ENCODE measurements at regions not wholly inside any gene's neighbourhood (a gene's known extent, or its start where the extent isn't known, plus 50 kb on each side); places are given as distances from the start of the nearest gene placed in this dataset.

GRCh38 chr1:5559078-5559477 is 433.1 kb downstream of the NPHP4 start:
- Histone ChIP-seq H3K36me3 (ENCODE audit: control insufficient read depth in 3 of 3, insufficient read depth in 3 of 3, low read length in 3 of 3) (no peaks in the 10 kb centered on the region), H3K27ac (ENCODE audit: low read depth, low read length) (no peak overlapping the region), H3K4me1 (ENCODE audit: control insufficient read depth in 3 of 3, insufficient read depth in 3 of 3, low read length in 3 of 3) (no peaks in the 10 kb centered on the region), H3K9ac (ENCODE audit: low read depth in 1 of 3, low read length in 3 of 3) (no peak overlapping the region), H3K27me3 (ENCODE audit: control insufficient read depth in 3 of 3, insufficient read depth in 3 of 3, low read length in 3 of 3) (peaks cover 0 to 7% (median 7%) of the 10 kb centered on the region in 3 donors), H3K9me3 (ENCODE audit: control insufficient read depth in 3 of 3, low read length in 3 of 3) (peaks cover 0 to 3% (median 0%) of the 10 kb centered on the region in 3 donors), H3K4me3 (ENCODE audit: low read length in 3 of 3) (no peak overlapping the region)

DNA sequence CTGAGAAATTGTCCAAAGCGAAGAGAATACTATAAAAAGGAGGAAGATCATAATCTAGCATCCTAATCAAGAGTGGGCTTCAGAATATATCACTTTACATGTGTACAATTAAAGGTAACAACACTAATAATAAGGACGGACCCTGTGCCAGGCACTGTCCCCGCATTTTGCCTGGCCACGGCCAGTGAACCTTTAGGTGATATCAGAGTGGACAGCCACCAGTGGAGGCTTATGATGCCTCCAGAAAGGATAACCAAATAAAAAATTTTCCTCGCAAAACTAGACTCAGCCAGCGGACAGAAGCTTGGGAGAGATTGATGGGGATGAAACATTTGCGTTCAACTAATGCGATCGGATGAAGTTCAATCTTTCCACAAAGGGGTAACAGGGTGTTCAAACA is 436.4 kb downstream of the NPHP4 start:
- no peak overlapping the region for H3K4me3 ChIP-seq (ENCODE audit: low read length in 3 of 3)
- H3K9me3 ChIP-seq (ENCODE audit: control insufficient read depth in 3 of 3, low read length in 3 of 3), result no peaks in the 10 kb centered on the region
- no peaks in the 10 kb centered on the region for H3K4me1 ChIP-seq (ENCODE audit: control insufficient read depth in 3 of 3, insufficient read depth in 3 of 3, low read length in 3 of 3)

DNA sequence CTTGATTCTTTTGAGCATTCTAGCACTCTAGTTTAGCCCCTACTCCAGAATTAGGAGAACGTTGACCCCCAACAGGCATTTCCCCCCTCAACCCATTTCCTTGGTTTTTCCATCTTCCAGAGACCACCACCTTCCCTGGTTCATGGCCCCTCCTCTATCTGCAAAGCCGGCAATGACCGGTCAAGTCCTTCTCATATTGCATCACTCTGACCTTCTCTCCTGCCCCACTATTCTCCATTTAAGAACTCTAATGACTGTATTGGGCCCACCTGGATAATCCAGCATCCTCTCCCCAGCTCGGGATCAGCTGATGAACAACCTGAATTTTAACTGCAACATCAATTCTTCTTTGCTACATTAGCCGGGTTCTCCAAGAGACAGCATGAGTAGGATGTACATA is 437.4 kb downstream of the NPHP4 start:
- Histone ChIP-seq H3K4me3 (ENCODE audit: low read length in 3 of 3) (no peak overlapping the region), H3K27me3 (ENCODE audit: control insufficient read depth in 3 of 3, insufficient read depth in 3 of 3, low read length in 3 of 3) (peaks cover 0 to 7% (median 0%) of the 10 kb centered on the region in 3 donors), H3K9me3 (ENCODE audit: control insufficient read depth in 3 of 3, low read length in 3 of 3) (no peaks in the 10 kb centered on the region), H3K36me3 (ENCODE audit: control insufficient read depth in 3 of 3, insufficient read depth in 3 of 3, low read length in 3 of 3) (no peaks in the 10 kb centered on the region), H3K27ac (ENCODE audit: low read depth, low read length) (no peak overlapping the region), H3K9ac (ENCODE audit: low read depth in 1 of 3, low read length in 3 of 3) (no peak overlapping the region), H3K4me1 (ENCODE audit: control insufficient read depth in 3 of 3, insufficient read depth in 3 of 3, low read length in 3 of 3) (no peaks in the 10 kb centered on the region)

More for the DNA sequence above, 436.4 kb downstream of the NPHP4 start:
- peaks cover 0 to 7% (median 0%) of the 10 kb centered on the region in 3 donors for H3K27me3 ChIP-seq (ENCODE audit: control insufficient read depth in 3 of 3, insufficient read depth in 3 of 3, low read length in 3 of 3)
- no peak overlapping the region for H3K9ac ChIP-seq (ENCODE audit: low read depth in 1 of 3, low read length in 3 of 3)
- no peak overlapping the region for H3K27ac ChIP-seq (ENCODE audit: low read depth, low read length)
- no peaks in the 10 kb centered on the region for H3K36me3 ChIP-seq (ENCODE audit: control insufficient read depth in 3 of 3, insufficient read depth in 3 of 3, low read length in 3 of 3)

- Histone ChIP-seq H3K27ac (ENCODE audit: low read depth, low read length) (no peak overlapping the region), H3K9me3 (ENCODE audit: control insufficient read depth in 3 of 3, low read length in 3 of 3) (no peaks in the 10 kb centered on the region), H3K4me3 (ENCODE audit: low read length in 3 of 3) (no peak overlapping the region), H3K4me1 (ENCODE audit: control insufficient read depth in 3 of 3, insufficient read depth in 3 of 3, low read length in 3 of 3) (no peaks in the 10 kb centered on the region), H3K27me3 (ENCODE audit: control insufficient read depth in 3 of 3, insufficient read depth in 3 of 3, low read length in 3 of 3) (peaks cover 0 to 7% (median 0%) of the 10 kb centered on the region in 3 donors), H3K9ac (ENCODE audit: low read depth in 1 of 3, low read length in 3 of 3) (no peak overlapping the region), H3K36me3 (ENCODE audit: control insufficient read depth in 3 of 3, insufficient read depth in 3 of 3, low read length in 3 of 3) (no peaks in the 10 kb centered on the region)
These were observed 438.1 kb downstream of the NPHP4 start for GRCh38 chr1:5554111-5554510.

DNA sequence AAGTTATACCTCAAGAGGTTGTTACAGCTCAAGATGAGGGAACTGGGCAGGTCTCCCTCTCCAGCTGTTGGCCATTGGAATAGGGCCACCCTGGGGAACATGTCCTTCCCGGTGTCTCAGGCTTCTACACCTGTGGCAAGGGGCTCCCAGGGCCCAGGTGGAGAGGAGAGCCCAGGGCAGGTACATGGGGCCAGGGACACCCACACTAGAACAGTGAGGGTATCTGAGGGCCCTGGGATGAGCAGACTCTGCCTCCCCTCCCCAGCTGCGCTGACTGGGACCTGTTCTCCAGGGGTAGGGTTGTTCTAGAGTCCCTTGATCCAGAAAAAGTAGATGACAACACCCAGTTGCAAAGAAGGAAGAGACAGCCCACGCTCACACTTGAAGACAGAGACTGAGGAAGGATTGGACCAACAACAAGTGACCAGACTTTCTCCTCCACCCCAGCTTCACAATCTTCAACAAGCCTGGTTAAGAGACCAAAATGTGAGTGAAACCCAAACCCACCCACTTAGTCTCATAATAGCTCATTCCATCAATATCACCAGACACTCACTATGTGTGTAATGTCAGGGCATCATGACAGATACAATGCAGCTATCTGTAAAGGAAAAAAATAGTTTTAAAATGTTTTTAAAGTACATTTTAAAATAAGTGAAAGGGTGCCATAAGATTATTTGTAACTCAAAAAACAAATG is 439.3 kb downstream of the NPHP4 start:
- H3K27me3 ChIP-seq (ENCODE audit: control insufficient read depth in 3 of 3, insufficient read depth in 3 of 3, low read length in 3 of 3), result peaks cover 0 to 7% (median 0%) of the 10 kb centered on the region in 3 donors
- H3K4me3 ChIP-seq (ENCODE audit: low read length in 3 of 3), result no peak overlapping the region
- no peak overlapping the region for H3K27ac ChIP-seq (ENCODE audit: low read depth, low read length)

DNA sequence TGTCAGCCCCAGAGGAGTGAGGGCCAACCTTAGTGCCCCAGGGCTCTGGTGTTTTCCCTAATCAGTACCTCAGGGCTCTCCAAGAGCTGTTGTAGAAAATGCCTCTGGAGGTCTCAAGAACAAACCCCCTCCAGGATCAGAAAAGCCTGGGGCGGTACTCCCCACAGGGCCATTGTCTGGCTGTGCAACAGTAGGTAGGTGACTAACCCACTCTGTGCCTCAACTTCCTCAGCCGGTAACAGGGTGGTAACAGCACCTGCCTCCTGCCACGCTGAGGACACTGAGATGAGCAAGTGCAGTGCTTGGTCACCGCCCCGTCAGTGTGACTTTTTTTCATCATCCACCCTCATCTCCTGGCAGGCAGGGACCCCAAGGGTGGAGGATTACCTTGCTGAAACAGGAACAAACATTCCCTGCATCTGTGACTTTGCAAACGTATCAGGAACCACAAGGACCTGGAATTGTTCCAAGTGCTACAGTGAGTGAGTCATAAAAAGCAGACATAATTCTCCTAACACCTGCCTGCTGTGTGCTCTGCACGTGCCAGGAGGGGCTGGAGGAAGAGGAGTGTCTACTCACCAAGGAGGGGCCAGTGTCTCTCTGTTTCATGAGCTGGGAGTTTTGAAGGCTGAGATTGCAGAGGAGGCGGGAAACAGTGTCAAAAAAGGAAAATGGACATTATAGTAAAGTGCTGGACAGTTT is 440.8 kb downstream of the NPHP4 start:
- Histone ChIP-seq H3K4me1 (ENCODE audit: control insufficient read depth in 3 of 3, insufficient read depth in 3 of 3, low read length in 3 of 3) (no peaks in the 10 kb centered on the region), H3K9me3 (ENCODE audit: control insufficient read depth in 3 of 3, low read length in 3 of 3) (no peaks in the 10 kb centered on the region), H3K27ac (ENCODE audit: low read depth, low read length) (no peak overlapping the region), H3K4me3 (ENCODE audit: low read length in 3 of 3) (no peak overlapping the region), H3K27me3 (ENCODE audit: control insufficient read depth in 3 of 3, insufficient read depth in 3 of 3, low read length in 3 of 3) (peaks cover 0 to 7% (median 0%) of the 10 kb centered on the region in 3 donors), H3K9ac (ENCODE audit: low read depth in 1 of 3, low read length in 3 of 3) (no peak overlapping the region), H3K36me3 (ENCODE audit: control insufficient read depth in 3 of 3, insufficient read depth in 3 of 3, low read length in 3 of 3) (no peaks in the 10 kb centered on the region)

More for the DNA sequence above, 439.3 kb downstream of the NPHP4 start:
- Histone ChIP-seq H3K9ac (ENCODE audit: low read depth in 1 of 3, low read length in 3 of 3) (no peak overlapping the region), H3K9me3 (ENCODE audit: control insufficient read depth in 3 of 3, low read length in 3 of 3) (no peaks in the 10 kb centered on the region), H3K36me3 (ENCODE audit: control insufficient read depth in 3 of 3, insufficient read depth in 3 of 3, low read length in 3 of 3) (no peaks in the 10 kb centered on the region), H3K4me1 (ENCODE audit: control insufficient read depth in 3 of 3, insufficient read depth in 3 of 3, low read length in 3 of 3) (no peaks in the 10 kb centered on the region)

GRCh38 chr1:5548266-5548665 is 444.0 kb downstream of the NPHP4 start:
- H3K36me3 ChIP-seq (ENCODE audit: control insufficient read depth in 3 of 3, insufficient read depth in 3 of 3, low read length in 3 of 3), result no peaks in the 10 kb centered on the region
- no peak overlapping the region for H3K27ac ChIP-seq (ENCODE audit: low read depth, low read length)
- no peak overlapping the region for H3K9ac ChIP-seq (ENCODE audit: low read depth in 1 of 3, low read length in 3 of 3)
- H3K9me3 ChIP-seq (ENCODE audit: control insufficient read depth in 3 of 3, low read length in 3 of 3), result no peaks in the 10 kb centered on the region
- H3K27me3 ChIP-seq (ENCODE audit: control insufficient read depth in 3 of 3, insufficient read depth in 3 of 3, low read length in 3 of 3), result peaks cover 0 to 5% (median 0%) of the 10 kb centered on the region in 3 donors
- no peak overlapping the region for H3K4me3 ChIP-seq (ENCODE audit: low read length in 3 of 3)
- no peaks in the 10 kb centered on the region for H3K4me1 ChIP-seq (ENCODE audit: control insufficient read depth in 3 of 3, insufficient read depth in 3 of 3, low read length in 3 of 3)

GRCh38 chr1:5543235-5543634 is 449.0 kb downstream of the NPHP4 start:
- Histone ChIP-seq H3K9me3 (ENCODE audit: control insufficient read depth in 3 of 3, low read length in 3 of 3) (peaks cover 0 to 3% (median 0%) of the 10 kb centered on the region in 3 donors), H3K27me3 (ENCODE audit: control insufficient read depth in 3 of 3, insufficient read depth in 3 of 3, low read length in 3 of 3) (peaks cover 0 to 2% (median 0%) of the 10 kb centered on the region in 3 donors), H3K4me3 (ENCODE audit: low read length in 3 of 3) (no peak overlapping the region), H3K27ac (ENCODE audit: low read depth, low read length) (no peak overlapping the region), H3K4me1 (ENCODE audit: control insufficient read depth in 3 of 3, insufficient read depth in 3 of 3, low read length in 3 of 3) (no peaks in the 10 kb centered on the region), H3K9ac (ENCODE audit: low read depth in 1 of 3, low read length in 3 of 3) (no peak overlapping the region), H3K36me3 (ENCODE audit: control insufficient read depth in 3 of 3, insufficient read depth in 3 of 3, low read length in 3 of 3) (no peaks in the 10 kb centered on the region)

- no peak overlapping the region for H3K9ac ChIP-seq (ENCODE audit: low read depth in 1 of 3, low read length in 3 of 3)
- no peaks in the 10 kb centered on the region for H3K36me3 ChIP-seq (ENCODE audit: control insufficient read depth in 3 of 3, insufficient read depth in 3 of 3, low read length in 3 of 3)
- H3K27me3 ChIP-seq (ENCODE audit: control insufficient read depth in 3 of 3, insufficient read depth in 3 of 3, low read length in 3 of 3), result peaks cover 0 to 1% (median 0%) of the 10 kb centered on the region in 3 donors
- H3K27ac ChIP-seq (ENCODE audit: low read depth, low read length), result no peak overlapping the region
- no peaks in the 10 kb centered on the region for H3K4me1 ChIP-seq (ENCODE audit: control insufficient read depth in 3 of 3, insufficient read depth in 3 of 3, low read length in 3 of 3)
- peaks cover 0 to 4% (median 2%) of the 10 kb centered on the region in 3 donors for H3K9me3 ChIP-seq (ENCODE audit: control insufficient read depth in 3 of 3, low read length in 3 of 3)
- no peak overlapping the region for H3K4me3 ChIP-seq (ENCODE audit: low read length in 3 of 3)
These were observed 459.4 kb downstream of the NPHP4 start for GRCh38 chr1:5532811-5533210.
